GM21515 (cell line): ENCODE measurements at regions not wholly inside any gene's neighbourhood (a gene's known extent, or its start where the extent isn't known, plus 50 kb on each side); places are given as distances from the start of the nearest gene placed in this dataset.

ENCODE experiments used
- ATAC-seq: cut with Tn5 transposase; IDR thresholded peaks from one replicate; pipeline ENCODE4 v1.9.1; 2021; ENCODE audit not compliant: unreplicated experiment

DNA sequence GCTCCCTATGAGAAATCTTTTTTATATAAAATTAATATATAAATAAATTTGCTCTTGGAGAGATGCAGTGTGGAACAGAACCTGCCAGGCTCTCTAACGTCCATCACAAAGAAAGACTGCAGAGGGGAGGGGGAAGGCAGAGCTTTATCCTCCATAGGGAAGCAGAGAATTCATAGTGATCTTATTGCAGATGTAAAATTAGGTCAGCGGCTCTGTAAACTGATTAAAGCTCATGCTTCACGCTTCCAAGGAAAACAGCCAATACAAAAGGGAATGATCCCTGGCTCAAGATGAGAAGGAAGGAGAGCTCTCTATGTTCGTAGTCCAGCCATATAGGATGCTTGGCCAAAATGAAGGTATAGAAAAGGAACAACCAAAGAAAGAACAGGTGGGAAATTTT lies 532.3 kb upstream of the PSMD7 start:
- ATAC-seq, result no peak

DNA sequence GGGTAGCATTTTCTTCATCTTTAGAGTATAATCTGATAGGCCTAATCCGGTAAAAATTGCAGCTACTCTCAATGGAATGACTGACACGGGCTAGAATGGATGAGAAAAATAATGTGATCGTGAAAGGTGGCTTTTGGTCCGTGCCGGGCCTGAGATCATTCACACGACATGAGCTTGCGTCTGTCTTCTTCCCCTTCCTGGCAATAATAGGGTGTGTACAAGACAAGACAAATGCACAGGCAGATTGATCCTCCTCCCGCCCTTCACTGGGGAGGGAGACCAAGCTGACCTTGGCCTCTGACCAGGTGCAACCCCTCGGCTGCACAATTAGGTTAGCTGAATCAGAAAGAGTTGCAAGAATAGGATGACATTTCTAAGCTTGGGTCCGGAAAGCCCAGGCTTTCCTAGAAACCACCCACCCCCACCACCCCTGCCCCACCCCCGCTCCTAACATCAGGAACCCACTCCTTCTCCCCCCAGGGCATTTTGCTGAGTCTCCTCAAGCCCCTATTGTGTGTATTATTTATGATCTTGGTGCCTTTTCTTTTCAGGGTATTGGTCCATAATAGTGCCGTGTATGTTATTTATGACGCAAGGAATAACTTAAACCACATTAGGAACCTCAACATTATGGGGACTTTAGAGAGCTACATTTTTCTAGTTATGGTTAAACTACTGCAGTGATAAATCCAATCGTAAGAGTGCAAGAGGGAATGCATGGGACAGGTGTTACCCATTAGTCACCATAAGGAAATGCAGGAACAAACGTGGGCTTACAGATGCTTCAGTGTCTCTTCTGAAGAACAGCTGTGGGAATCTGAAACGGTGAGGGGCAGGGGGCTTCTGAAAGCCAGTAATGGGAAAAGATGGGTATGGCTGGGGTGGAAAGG lies 540.1 kb upstream of the PSMD7 start:
- no peak for ATAC-seq

DNA sequence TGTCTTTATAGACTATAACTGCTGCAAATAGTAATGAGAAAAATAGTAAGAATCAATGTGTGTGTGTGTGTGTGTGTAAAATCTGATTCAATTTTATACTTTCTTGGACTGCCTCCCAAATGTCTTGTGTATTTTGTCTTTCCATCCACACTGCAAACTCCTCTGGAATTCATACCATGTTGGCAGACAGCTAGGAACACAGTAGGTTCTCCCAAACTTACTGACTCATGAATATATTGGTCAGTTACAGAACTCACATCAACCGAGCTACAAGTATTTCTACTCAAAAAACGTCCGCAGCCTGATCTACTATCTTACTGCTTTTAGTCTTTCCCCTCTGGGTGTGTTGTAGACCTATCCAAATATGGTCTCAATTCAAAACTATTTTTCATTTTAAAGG lies 542.7 kb upstream of the PSMD7 start:
- no peak for ATAC-seq

DNA sequence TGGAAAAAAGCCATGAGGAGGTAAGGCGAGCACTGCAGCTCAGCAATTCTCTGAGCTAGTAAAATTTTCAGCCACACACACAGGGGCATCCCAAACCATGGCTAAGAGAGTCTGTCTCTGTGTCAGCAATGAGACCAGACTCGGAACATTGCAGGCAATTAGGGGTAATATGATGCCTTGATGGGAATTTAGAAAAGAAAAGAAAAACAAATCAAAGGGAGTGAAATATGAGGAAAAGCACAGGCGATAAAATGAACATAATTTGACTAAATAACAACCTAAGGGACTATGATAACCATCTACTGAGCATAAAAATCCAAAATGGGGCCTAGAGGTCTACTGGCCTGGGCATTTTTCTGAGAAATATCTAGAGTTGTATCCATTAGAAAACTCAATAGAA lies 546.0 kb upstream of the PSMD7 start:
- no peak for ATAC-seq

DNA sequence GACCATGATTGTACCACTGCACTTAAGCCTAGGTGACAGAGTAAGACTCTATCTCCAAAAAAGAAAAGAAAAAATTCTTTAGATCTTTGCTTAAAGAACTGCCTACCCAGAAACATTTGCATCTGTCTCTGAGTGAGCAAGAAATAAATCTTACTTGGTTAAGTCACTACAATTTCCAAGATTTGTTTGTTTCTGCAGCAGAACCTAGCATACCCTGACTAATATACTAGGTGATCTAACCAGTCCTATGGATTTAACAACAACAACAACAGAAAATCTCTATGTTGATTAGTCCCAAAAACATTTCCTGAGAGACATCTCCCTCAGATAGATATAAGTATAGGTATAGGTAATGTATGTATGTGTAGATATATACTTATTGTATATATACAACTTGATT lies 549.3 kb upstream of the PSMD7 start:
- ATAC-seq, result no peak

DNA sequence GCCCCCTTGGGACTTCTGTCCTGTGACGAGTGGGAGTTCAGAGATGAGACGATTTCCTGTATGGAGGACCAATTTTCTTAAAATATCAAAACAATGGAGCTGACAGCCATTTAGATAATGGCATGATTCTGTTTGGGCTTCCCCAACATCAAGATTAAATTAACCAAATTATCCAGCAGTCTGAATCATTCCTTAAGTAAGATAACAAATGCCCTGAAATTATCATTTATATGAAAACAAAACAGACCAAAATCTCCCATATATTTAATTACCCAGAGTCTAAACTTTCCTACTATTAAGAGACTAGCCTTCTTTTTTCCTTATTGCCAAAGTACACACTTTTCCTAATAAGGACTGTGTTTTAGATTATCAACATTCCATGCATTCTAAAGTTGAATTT lies 550.1 kb upstream of the PSMD7 start:
- ATAC-seq, result no peak

DNA sequence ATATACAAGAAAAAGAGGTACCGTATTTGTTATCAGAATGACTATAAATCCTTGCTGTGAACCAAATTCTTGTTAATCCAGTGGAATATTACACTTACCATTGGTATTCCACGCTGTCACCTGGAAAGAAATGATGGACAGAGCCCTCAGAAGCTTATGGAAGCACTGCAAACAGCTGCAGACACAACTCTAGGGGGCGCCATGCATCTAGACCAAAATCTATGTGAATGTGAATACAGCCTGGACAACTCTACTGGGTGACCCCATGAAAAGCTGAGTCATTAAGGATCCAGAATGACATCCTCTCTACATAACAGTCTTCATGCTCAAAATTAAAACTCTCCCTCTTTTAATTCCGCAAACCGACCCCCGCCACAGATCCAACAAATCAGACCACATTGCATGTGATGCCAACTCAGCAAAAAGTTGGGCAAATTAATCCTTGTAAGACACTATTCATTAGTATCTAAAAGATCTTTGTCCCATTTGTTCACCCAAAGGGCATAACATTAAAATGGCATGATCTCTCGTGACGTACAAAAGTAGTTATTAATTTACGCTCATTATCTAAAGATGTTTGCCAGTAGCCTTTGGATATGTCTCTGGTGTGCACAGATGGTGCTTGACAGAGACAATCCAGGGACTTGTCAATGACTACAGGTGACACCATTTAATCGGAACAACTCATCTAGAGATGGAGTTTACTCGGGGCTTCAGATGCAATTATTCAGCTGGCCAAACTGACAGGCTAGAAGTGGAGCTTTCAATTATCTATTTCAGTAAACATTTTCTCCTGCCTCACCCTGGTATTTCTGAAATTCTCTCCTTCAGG lies 552.7 kb upstream of the PSMD7 start:
- no peak for ATAC-seq

DNA sequence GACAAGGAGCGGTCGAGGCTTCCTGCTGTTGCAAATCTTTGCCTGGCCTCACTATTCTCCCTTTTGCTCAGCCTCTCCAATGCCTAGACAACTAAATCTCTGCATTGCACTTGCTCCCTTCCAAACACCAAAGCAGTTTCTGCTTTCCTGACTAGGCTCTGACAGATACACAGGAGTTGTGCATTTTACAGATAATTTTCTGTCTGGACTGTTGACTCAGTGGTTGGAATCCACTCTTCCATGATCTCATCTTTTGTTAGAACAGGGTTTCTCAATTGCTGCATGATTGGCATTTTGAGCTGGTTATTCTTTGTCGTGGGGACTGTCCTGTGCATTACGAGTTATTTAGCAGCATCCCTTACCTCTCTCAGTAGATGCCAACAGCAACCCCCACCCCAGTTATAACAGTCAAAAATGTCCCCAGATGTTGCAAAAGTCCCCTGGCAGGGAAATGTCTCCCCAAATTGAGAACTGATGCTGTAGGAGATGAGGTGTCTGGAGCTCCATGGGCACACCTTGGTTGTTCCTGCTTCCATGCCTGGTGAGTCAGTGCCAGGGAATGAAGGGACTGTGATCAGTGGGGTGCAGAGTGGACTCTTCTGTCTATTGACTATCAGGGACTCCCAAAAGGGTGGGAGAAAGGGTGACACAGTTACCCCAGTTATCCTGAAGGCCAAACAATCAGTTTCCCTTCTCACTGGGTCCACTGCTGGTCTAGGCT lies 557.4 kb upstream of the PSMD7 start:
- ATAC-seq, result no peak

DNA sequence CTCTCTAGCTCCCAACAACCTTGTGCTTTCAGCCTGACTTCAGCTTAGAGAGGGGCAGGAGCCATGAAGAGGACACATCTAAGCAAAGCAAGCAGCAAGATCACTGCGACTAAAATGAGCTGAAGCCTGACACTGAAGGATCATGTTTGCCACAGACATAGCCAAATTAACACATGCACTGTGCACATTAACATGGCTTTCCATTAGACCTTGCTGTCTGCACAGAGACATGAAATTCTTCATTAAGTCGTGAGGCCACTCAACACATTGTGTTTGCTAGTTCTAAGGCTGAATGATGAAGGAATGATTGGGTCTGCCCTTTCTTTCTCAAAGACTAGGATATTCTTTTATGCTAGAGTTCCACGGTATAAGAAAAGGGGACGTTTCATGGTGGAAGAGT lies 558.3 kb upstream of the PSMD7 start:
- no peak for ATAC-seq

DNA sequence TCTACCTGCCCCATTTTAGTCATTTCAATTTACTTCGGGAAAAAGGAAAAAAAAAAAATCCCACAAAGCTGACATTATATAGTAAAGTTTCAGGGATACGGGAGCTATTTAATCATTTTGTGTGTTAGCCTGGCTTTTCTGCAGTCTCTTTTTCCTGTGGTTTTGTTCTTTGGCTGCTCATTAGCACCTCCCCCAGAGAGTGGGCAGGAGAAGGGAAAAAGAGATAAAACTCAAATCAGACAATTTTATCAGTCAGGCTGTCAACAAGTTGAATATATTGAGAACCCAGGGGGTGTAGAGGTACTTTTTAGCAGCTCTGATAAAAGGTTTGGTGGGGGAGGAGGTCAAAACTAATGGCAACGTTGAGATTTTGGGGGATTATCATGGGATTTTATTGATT lies 559.0 kb upstream of the PSMD7 start:
- ATAC-seq, result no peak

DNA sequence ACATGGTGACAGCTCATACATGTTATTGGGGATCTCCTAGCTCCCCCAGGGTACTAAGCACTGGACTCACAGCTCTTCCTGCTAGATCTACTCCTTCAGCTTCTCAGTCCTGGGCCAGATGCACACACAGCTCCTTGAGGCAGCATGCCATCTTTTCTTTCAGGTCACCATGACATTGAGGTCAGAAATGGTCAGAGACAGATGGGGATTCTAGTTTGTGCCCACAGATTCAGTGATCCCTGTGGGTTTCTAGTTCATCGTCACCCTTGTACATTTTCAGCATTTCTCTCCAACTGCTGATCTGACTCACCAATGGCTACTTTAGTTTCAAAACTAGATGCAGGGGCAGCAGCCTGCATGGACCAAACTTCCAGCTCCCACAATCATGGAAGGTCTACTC lies 560.7 kb upstream of the PSMD7 start:
- ATAC-seq, result no peak

DNA sequence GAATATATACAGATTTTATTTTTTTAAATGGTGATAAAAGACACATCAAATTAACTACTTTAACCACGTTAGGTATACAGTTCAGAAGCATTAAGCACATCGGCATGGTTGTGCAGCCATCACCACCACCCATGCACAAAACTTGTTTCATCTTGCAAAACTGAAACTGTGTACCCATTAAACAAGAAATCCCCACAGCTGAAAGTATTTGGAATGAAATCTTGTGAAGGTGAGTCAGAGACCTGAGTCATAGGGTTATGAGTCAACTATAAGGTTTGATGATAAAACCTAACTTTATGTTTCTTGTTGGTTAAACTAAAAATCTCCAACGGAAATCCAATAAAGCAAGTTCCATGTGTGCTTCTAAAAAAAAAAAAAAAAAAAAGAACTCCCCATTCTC lies 561.6 kb upstream of the PSMD7 start:
- no peak for ATAC-seq

DNA sequence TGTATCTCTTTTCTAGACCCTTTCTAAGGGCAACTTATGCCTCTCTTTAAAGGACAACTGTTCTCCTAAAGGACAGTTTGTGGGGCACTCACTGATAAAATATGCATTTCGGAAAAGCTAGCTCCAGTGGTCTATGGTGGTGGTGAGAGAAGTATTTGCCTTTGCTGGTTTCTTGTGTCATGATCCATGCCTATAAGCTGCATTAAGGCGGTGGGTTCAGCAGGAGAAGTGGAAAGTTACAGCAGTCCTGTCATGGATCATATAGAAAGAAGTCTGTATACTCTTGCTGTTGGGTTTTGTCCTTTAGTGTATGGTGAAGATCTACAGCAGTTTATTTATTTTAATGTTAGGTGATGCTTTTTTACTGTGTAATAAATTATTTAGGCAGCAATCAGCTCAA lies 563.9 kb upstream of the PSMD7 start:
- no peak for ATAC-seq

DNA sequence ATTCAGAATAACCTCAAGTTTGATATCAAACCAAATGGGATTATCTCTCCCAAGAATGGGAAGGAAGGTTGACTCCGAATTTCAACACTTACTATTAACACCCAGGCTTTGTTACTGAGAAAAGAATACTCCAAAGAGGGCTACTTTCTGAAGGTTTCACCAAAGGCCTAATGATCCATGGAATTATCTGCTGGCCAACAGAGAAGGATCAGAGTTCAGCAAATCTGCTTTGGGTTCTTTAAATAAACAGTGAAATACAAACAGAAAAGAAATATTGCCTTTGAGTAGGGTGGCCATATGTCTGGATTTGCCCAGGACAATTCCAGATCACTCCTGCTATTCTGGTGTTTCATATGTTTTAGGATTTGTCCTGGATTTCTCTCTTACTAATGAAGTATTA lies 564.5 kb upstream of the PSMD7 start:
- ATAC-seq, result no peak

DNA sequence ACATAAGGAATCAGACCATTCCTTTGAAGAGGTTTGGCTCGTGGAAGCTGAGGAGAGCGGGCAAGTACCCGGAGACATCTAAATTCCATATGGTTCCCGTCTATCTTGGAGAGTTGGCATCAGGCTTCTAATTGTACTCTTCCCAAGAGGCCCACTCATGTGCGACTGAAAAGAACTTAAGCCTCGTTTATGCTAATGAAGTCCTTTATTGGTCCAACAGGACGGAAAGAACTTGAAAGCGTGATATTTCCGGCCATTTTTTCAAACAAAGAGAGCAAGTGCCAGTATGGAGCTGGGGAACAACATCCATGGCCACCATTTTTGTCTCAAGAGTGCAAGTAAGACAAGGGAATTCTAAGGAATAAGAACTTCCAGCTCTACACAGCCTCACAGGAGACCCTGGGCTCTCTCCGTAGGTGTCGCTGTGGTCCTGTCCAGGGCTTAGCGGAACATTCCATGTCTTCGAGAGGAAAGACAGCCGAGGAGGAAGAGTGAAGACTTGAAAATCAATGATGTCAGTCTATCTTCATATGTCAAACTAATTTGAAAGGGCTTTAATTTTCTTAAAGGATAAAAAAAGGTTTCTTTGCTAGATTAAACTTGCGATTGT lies 566.0 kb upstream of the PSMD7 start:
- no peak for ATAC-seq

DNA sequence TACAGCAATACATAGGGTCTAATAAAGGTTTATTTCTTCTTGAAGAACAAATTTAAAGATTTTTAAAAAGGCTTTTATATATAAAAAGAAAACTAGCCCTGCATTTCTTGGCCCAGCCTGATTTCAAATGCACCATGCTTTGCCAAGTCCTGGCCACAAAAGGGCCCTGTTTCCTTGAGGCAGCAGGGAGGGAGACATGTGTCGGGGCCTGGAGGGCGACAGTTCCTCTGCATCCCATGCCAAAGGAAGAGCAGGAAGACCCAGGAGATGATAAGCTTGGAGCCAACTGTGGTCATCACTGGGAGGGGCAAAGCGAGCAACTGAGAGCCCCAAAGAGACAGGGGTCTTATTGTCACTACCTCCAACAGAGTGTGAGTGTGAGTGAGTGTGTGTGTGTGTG lies 571.5 kb upstream of the PSMD7 start:
- no peak for ATAC-seq

DNA sequence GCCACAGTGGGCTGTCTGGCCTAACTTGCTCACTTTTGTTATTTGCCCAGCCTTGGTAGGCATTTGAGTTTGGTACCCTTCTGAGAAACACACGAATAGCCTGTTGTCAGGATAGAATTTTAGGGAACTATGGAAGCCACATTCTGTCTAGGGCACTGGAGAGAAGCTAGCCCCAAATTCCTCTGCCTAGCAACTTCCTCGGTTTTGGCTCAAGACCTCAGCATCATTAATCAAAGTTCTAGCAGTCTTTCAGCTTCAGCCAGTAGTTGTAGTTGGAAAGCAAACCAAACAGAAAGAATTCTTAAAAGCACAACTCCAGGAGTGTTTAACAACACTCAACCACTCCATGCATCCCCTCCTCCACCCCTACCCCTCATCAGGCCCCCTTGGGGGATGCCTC lies 572.1 kb upstream of the PSMD7 start:
- no peak for ATAC-seq

DNA sequence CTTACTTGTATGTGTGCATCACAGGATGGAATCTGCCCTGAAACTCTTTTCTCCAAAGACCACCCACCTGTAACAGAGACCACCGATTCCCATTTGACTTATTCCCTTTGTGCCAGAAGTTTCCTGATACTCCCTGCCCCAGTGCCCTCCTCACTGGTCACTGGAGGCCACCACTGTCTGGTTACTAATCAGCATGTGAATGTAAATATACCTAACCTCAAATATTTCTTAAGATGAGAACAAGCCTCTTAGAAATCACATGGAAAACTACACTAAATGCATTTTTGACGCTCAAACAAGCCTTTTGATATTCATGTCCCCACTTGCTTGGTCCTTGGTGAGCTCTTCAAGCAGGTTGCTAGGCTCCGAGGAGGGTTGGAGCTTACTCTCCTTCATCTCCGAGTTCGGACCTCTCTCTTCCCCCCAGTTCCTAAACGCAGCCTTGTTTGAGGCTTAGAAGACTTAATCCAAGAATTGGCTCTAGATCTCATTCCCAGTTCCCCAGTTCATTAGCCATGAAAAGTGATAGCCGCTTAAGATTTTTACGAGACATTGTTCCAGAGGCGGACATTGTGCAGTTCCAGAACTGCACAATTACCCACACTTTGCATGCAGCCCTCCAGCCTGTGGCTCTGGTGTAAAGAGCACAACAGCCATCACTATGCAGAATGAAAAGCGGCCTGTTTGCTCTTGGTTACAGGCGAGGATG lies 579.2 kb upstream of the PSMD7 start:
- ATAC-seq, result no peak

DNA sequence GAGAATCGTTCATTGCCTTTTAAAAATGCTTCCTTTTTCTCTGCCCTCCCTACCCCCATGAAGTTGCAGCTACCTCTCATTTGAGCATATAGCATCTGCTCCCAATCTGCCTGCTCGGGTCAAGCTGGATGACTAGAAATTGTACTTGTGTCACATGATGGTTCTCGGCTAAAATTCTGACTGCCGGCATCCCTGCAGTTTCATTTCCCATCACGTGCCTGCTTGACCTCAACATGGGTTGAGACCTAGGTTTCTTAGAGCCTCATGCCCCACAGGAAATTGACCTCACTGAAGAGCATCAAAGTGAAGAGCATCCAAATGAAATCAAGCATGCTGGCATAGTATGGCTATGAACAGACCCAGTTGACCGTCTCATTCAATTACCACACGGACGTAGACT lies 581.6 kb upstream of the PSMD7 start:
- ATAC-seq, result no peak

DNA sequence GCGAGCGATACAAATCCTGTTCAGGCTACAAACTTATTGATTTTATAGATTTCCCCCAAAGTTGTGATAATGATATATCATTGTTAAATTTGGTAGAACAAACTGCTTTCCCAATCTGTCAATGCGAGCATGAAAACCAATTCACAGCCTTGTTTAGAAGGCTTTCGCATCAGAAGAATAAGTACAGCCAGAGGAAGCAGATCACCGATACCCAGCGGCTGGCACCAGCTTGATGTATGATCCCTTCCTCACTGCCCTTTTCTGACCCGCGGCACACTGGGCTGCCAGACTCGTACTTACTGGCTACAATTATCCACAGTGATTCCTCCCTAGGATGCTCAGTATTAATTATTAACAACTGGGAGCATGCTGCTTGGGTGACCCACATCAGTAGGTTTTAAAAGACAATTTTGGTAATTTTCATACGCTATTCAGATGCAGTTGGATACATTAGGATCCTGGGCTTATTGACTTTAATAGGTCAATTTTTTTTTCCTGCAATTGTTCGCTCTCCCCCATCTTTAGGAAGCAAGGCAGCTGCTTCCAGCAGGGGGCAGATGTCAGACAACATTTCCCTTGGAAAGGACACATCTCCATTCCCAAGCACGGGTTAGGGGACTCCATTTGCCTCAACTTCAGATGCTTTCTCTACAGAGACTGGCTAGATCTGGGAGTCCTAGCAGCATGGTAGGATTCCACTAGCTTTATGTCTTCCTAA lies 582.7 kb upstream of the PSMD7 start:
- no peak for ATAC-seq
